ENCODE measurements at regions not wholly inside any gene's neighbourhood (a gene's known extent, or its start where the extent isn't known, plus 50 kb on each side); places are given as distances from the start of the nearest gene placed in this dataset.

DNA sequence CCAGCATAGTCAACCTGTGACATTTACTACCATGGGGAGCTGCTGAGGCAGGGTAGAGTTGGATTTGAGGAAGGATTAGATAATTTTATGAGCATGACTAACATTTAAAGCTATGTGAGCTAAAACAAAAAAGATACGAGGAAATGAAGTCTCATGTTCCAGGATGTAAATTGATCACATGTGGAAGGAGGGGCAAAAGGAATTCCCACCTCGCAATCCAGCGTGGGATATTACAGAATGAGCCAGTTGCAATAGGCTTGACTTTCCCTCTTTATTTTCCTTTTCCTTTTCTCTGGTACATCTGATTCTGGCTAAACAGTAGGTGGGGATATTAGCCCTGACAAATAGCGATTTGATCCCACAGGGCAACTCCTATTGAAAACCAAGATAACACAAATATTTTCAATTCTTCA is 214.9 kb upstream of the HMGA2 start:
- no peaks in the 10 kb centered on the region for H4K20me1 ChIP-seq (ENCODE audit: insufficient read depth, poor library complexity, severe bottlenecking)
- no peaks in the 10 kb centered on the region for H3K9me2 ChIP-seq (replicated peaks; ENCODE audit: insufficient read depth)
- no peaks in the 10 kb centered on the region for H3K79me2 ChIP-seq
- H3K4me3 ChIP-seq = no peak overlapping the region
- DNase-seq (ENCODE audit: low spot score) = no peak
- H3K27ac ChIP-seq = no peak overlapping the region
- no peaks in the 10 kb centered on the region for H3K9me3 ChIP-seq (ENCODE audit: low read depth)
- no peaks in the 10 kb centered on the region for H3K27me3 ChIP-seq
- no peak overlapping the region for H2AFZ ChIP-seq
- no peaks in the 10 kb centered on the region for H3K36me3 ChIP-seq (replicated peaks; ENCODE audit: insufficient read depth, low read depth)
- TF ChIP-seq, protein P1, sequence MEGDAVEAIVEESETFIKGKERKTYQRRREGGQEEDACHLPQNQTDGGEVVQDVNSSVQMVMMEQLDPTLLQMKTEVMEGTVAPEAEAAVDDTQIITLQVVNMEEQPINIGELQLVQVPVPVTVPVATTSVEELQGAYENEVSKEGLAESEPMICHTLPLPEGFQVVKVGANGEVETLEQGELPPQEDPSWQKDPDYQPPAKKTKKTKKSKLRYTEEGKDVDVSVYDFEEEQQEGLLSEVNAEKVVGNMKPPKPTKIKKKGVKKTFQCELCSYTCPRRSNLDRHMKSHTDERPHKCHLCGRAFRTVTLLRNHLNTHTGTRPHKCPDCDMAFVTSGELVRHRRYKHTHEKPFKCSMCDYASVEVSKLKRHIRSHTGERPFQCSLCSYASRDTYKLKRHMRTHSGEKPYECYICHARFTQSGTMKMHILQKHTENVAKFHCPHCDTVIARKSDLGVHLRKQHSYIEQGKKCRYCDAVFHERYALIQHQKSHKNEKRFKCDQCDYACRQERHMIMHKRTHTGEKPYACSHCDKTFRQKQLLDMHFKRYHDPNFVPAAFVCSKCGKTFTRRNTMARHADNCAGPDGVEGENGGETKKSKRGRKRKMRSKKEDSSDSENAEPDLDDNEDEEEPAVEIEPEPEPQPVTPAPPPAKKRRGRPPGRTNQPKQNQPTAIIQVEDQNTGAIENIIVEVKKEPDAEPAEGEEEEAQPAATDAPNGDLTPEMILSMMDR (IDR thresholded peaks at IDR 0.05; ENCODE audit: poor library complexity) = no peak
- TF ChIP-seq EZH2 (IDR thresholded peaks at IDR 0.05; ENCODE audit: borderline replicate concordance) (no peak), EZH2phosphoT487 (IDR thresholded peaks at IDR 0.05; ENCODE audit: low read depth, severe bottlenecking, unreplicated experiment) (no peak)
- whole genome bisulfite sequencing (ENCODE audit: low lambda C conversion rate, missing lambda C conversion rate) = 42% methylated on average over 4 of the region's 4 CpGs
- H3K4me1 ChIP-seq (ENCODE audit: insufficient read depth) = no peaks in the 10 kb centered on the region
- no peak overlapping the region for H3K4me2 ChIP-seq

DNA sequence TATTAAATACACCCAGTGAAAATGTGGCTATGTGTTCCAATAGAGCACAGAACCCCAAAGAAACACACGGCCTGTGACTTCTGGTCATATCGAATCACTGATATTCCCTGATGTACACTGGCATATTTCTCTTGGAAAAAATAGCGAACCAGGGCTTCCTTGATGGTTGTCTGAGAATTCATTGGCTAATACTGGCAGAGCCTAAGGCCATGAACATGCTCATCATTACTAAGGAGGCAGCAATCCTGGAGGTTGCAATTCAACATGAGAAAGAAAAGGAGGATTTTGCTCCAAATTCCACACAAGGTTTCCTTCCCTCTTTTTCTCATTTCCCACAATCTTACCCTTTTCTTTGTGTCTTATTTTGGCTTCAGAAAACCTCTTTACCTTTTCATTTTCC is 212.9 kb upstream of the HMGA2 start:
- H3K79me2 ChIP-seq = no peaks in the 10 kb centered on the region
- 93% methylated on average over 3 of the region's 3 CpGs for WGBS (ENCODE audit: low lambda C conversion rate, missing lambda C conversion rate)
- no peaks in the 10 kb centered on the region for H3K36me3 ChIP-seq (replicated peaks; ENCODE audit: insufficient read depth, low read depth)
- no peak overlapping the region for H3K4me3 ChIP-seq
- H3K4me1 ChIP-seq (ENCODE audit: insufficient read depth) = no peaks in the 10 kb centered on the region
- no peaks in the 10 kb centered on the region for H3K9me2 ChIP-seq (replicated peaks; ENCODE audit: insufficient read depth)
- no peaks in the 10 kb centered on the region for H4K20me1 ChIP-seq (ENCODE audit: insufficient read depth, poor library complexity, severe bottlenecking)
- H2AFZ ChIP-seq = no peak overlapping the region
- no peak overlapping the region for H3K4me2 ChIP-seq
- no peaks in the 10 kb centered on the region for H3K9me3 ChIP-seq (ENCODE audit: low read depth)
- TF ChIP-seq, protein P1 (IDR thresholded peaks at IDR 0.05; ENCODE audit: poor library complexity) = no peak
- TF ChIP-seq EZH2 (IDR thresholded peaks at IDR 0.05; ENCODE audit: borderline replicate concordance) = no peak
- no peak for TF ChIP-seq EZH2phosphoT487 (IDR thresholded peaks at IDR 0.05; ENCODE audit: low read depth, severe bottlenecking, unreplicated experiment)
- no peak overlapping the region for H3K27ac ChIP-seq
- DNase-seq (ENCODE audit: low spot score) = no peak
- no peaks in the 10 kb centered on the region for H3K27me3 ChIP-seq

DNA sequence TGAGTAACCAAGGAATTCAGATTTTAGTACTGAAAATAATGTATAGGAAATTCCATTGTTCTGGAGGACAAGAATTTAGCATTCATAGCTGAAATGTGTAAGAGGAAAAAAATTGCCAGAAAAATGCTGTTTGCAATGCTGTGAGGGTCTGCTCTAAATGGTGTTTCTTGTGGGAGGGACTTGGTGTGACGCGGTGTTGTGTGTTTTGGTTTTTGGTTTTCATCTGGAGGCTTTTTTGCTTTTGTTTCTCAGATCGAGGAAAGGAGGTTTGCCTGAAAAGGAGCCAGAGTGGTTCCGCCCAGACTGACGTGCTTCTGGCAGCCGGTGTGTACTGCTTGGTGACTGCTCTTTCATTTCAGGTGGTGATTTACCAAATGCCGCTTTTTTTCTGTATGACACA is 211.8 kb upstream of the HMGA2 start:
- DNase-seq (ENCODE audit: low spot score) = no peak
- WGBS (ENCODE audit: low lambda C conversion rate, missing lambda C conversion rate) = 85% methylated on average over 7 of the region's 7 CpGs
- TF ChIP-seq EZH2phosphoT487 (IDR thresholded peaks at IDR 0.05; ENCODE audit: low read depth, severe bottlenecking, unreplicated experiment) = no peak
- no peak for TF ChIP-seq EZH2 (IDR thresholded peaks at IDR 0.05; ENCODE audit: borderline replicate concordance)
- TF ChIP-seq, protein P1 (IDR thresholded peaks at IDR 0.05; ENCODE audit: poor library complexity) = no peak
- Histone ChIP-seq H3K4me1 (ENCODE audit: insufficient read depth) (no peaks in the 10 kb centered on the region), H3K4me2 (no peak overlapping the region), H3K36me3 (replicated peaks; ENCODE audit: insufficient read depth, low read depth) (no peaks in the 10 kb centered on the region), H3K4me3 (no peak overlapping the region), H3K27me3 (no peaks in the 10 kb centered on the region), H3K9me3 (ENCODE audit: low read depth) (no peaks in the 10 kb centered on the region), H2AFZ (no peak overlapping the region), H3K79me2 (no peaks in the 10 kb centered on the region), H4K20me1 (ENCODE audit: insufficient read depth, poor library complexity, severe bottlenecking) (no peaks in the 10 kb centered on the region), H3K27ac (no peak overlapping the region), H3K9me2 (replicated peaks; ENCODE audit: insufficient read depth) (no peaks in the 10 kb centered on the region)

DNA sequence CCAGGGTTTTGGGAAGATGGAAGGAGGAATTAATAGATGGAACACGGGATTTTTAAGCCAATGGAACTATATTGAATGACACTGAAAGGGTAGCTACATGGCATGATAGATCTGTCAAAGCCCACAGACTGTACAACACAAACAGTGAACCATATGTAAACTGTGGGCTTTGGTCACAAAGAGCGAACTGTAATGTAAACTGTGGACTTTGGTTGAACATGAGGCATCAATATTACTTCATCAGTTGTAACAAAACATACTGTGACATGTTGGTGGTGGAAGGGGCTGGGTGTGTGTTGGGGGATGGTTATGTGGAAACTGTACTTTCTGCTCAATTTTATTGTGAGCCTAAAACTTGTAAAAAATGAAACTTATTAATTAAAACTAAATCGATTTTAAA is 210.6 kb upstream of the HMGA2 start:
- no peak overlapping the region for H2AFZ ChIP-seq
- TF ChIP-seq EZH2phosphoT487 (IDR thresholded peaks at IDR 0.05; ENCODE audit: low read depth, severe bottlenecking, unreplicated experiment) = no peak
- H3K4me2 ChIP-seq = no peak overlapping the region
- H3K9me2 ChIP-seq (replicated peaks; ENCODE audit: insufficient read depth) = no peaks in the 10 kb centered on the region
- H3K4me1 ChIP-seq (ENCODE audit: insufficient read depth) = no peaks in the 10 kb centered on the region
- H3K36me3 ChIP-seq (replicated peaks; ENCODE audit: insufficient read depth, low read depth) = no peaks in the 10 kb centered on the region
- H3K27me3 ChIP-seq = no peaks in the 10 kb centered on the region
- 86% methylated on average over 3 of the region's 3 CpGs for WGBS (ENCODE audit: low lambda C conversion rate, missing lambda C conversion rate)
- no peaks in the 10 kb centered on the region for H3K9me3 ChIP-seq (ENCODE audit: low read depth)
- no peak for DNase-seq (ENCODE audit: low spot score)
- H3K27ac ChIP-seq = no peak overlapping the region
- H3K79me2 ChIP-seq = no peaks in the 10 kb centered on the region
- H4K20me1 ChIP-seq (ENCODE audit: insufficient read depth, poor library complexity, severe bottlenecking) = no peaks in the 10 kb centered on the region
- no peak overlapping the region for H3K4me3 ChIP-seq

Measured in hepatocyte (in vitro differentiated cells).